ENCODE measurements at regions not wholly inside any gene's neighbourhood (a gene's known extent, or its start where the extent isn't known, plus 50 kb on each side); places are given as distances from the start of the nearest gene placed in this dataset.

- Histone ChIP-seq H3K4me1 (ENCODE audit: control insufficient read depth in 1 of 2, insufficient read depth in 2 of 2, low read depth in 1 of 2, low read length in 1 of 2) (no peaks in the 10 kb centered on the region), H2AFZ (ENCODE audit: low read depth) (no peak overlapping the region), H3K27me3 (ENCODE audit: insufficient read depth) (peaks cover 12% of the 10 kb centered on the region; the same call in 1 of the 2 replicates), H4K20me1 (ENCODE audit: insufficient read depth) (no peaks in the 10 kb centered on the region), H3K36me3 (replicated peaks in 1 of 2; ENCODE audit: control insufficient read depth in 1 of 2, insufficient read depth in 2 of 2, low read length in 1 of 2) (no peaks in the 10 kb centered on the region), H3K9me3 (no peaks in the 10 kb centered on the region), H3K9me2 (no peaks in the 10 kb centered on the region), H3K4me2 (no peak overlapping the region), H3K9ac (no peak overlapping the region), H3F3A (replicated peaks; ENCODE audit: insufficient read depth) (no peaks in the 10 kb centered on the region), H3K27ac (ENCODE audit: low read depth in 2 of 2, low read length in 1 of 2) (no peak overlapping the region), H3K79me2 (ENCODE audit: insufficient read depth) (no peaks in the 10 kb centered on the region), H3K4me3 (ENCODE audit: low read depth in 2 of 2, low read length in 1 of 2) (no peak overlapping the region)
- DNase-seq: no peak
- 7% methylated on average over 9 of the region's 9 CpGs for WGBS (ENCODE audit: low lambda C conversion rate)
- ChIA-PET CTCF (no interaction called here), POLR2A (no interaction called here)
- TF ChIP-seq SMC3 (IDR thresholded peaks at IDR 0.05; ENCODE audit: low read depth, low read length) (no peak), MEF2A (IDR thresholded peaks at IDR 0.05; ENCODE audit: borderline replicate concordance, low read depth) (no peak), RXRA (IDR thresholded peaks at IDR 0.05; ENCODE audit: borderline replicate concordance, low read depth) (no peak), NRF1 (IDR thresholded peaks at IDR 0.05; ENCODE audit: low read depth, low read length) (no peak), USF2 (IDR thresholded peaks at IDR 0.05; ENCODE audit: borderline replicate concordance, low read depth, low read length) (no peak)
Measured at GRCh38 chr6:1099264-1099663, 212.6 kb upstream of the FOXQ1 start.

GRCh38 chr6:1096967-1097765, 214.7 kb upstream of the FOXQ1 start:
- no peaks in the 10 kb centered on the region for H4K20me1 ChIP-seq (ENCODE audit: insufficient read depth)
- WGBS (ENCODE audit: low lambda C conversion rate): 14% methylated on average over 8 of the region's 11 CpGs
- POLR2A ChIA-PET: no interaction called here
- no peaks in the 10 kb centered on the region for H3K79me2 ChIP-seq (ENCODE audit: insufficient read depth)
- no peaks in the 10 kb centered on the region for H3K4me1 ChIP-seq (ENCODE audit: control insufficient read depth in 1 of 2, insufficient read depth in 2 of 2, low read depth in 1 of 2, low read length in 1 of 2)
- H3K9me2 ChIP-seq: no peaks in the 10 kb centered on the region
- H3K9ac ChIP-seq: no peak overlapping the region
- H2AFZ ChIP-seq (ENCODE audit: low read depth): no peak overlapping the region
- H3K4me3 ChIP-seq (ENCODE audit: low read depth in 2 of 2, low read length in 1 of 2): no peak overlapping the region
- CTCF ChIA-PET: no interaction called here
- no peak for DNase-seq
- H3K36me3 ChIP-seq (replicated peaks in 1 of 2; ENCODE audit: control insufficient read depth in 1 of 2, insufficient read depth in 2 of 2, low read length in 1 of 2): no peaks in the 10 kb centered on the region
- no peaks in the 10 kb centered on the region for H3F3A ChIP-seq (replicated peaks; ENCODE audit: insufficient read depth)
- no peak for TF ChIP-seq SMC3 (IDR thresholded peaks at IDR 0.05; ENCODE audit: low read depth, low read length)
- TF ChIP-seq USF2 (IDR thresholded peaks at IDR 0.05; ENCODE audit: borderline replicate concordance, low read depth, low read length): no peak
- TF ChIP-seq PBX3 (IDR thresholded peaks at IDR 0.05): no peak
- TF ChIP-seq POLR2AphosphoS5 (IDR thresholded peaks at IDR 0.05; ENCODE audit: low read depth, low read length): no peak
- TF ChIP-seq MXI1 (IDR thresholded peaks at IDR 0.05; ENCODE audit: low read depth, low read length): no peak
- TF ChIP-seq EZH2phosphoT487 (IDR thresholded peaks at IDR 0.05; ENCODE audit: borderline replicate concordance, low read depth): no peak
- no peak overlapping the region for H3K27ac ChIP-seq (ENCODE audit: low read depth in 2 of 2, low read length in 1 of 2)
- no peak overlapping the region for H3K4me2 ChIP-seq
- no peaks in the 10 kb centered on the region; the same call in 1 of the 2 replicates for H3K27me3 ChIP-seq (ENCODE audit: insufficient read depth)
- H3K9me3 ChIP-seq: no peaks in the 10 kb centered on the region

All from SK-N-SH (cell line).